IMR-90 (cell line): ENCODE measurements at regions not wholly inside any gene's neighbourhood (a gene's known extent, or its start where the extent isn't known, plus 50 kb on each side); places are given as distances from the start of the nearest gene placed in this dataset.

Source experiments
- ATAC-seq: fragments of 200-7000 bp; cut with Tn5 transposase; 2 replicates; pipeline ENCODE4 v1.9.1; 2020; ENCODE audit warnings: low read depth, mild to moderate bottlenecking, moderate library complexity
- BruUV-seq: library from RNA; stranded (reverse); fragments of 400-500 nt; replicated peaks from 2 replicates; lab custom pipeline; 2021; lab: Mats Ljungman, UMichigan
- CTCF ChIA-PET: fragments of 300-600 bp; formaldehyde crosslinking; extraction: SDS; loops from one replicate; lab custom pipeline; 2021; ENCODE audit warnings: antibody characterized with exemption; lab: Yijun Ruan, JAX
- POLR2A ChIA-PET: fragments of 300-600 bp; sonication (Branson Sonifier 250); formaldehyde crosslinking; loops from one replicate; lab custom pipeline; 2022; ENCODE audit warnings: antibody characterized with exemption; ENCODE audit not compliant: unreplicated experiment; lab: Charles Lee
- DNase-seq: peaks from one replicate; pipeline ENCODE4 v3.0.0; 2013
- H2AFZ ChIP-seq: replicated peaks from 2 replicates; pipeline ENCODE3; 2013; ENCODE audit warnings: low read length, mild to moderate bottlenecking; ENCODE audit not compliant: poor library complexity
- H2AK5ac ChIP-seq: 2 replicates; pipeline ENCODE4 v1.6.1; 2013; ENCODE audit warnings: low read depth, low read length, inconsistent platforms
- H2AK9ac ChIP-seq: replicated peaks from 2 replicates; pipeline ENCODE3; 2013; ENCODE audit warnings: mild to moderate bottlenecking, low read depth, low read length, moderate library complexity; ENCODE audit not compliant: poor library complexity
- H2BK120ac ChIP-seq: 2 replicates; pipeline ENCODE4 v1.6.1; 2013; ENCODE audit warnings: low read depth, low read length, inconsistent platforms
- H2BK15ac ChIP-seq: 3 replicates; pipeline ENCODE4 v1.6.1; 2013; ENCODE audit warnings: low read depth, low read length, inconsistent platforms
- H2BK20ac ChIP-seq: 2 replicates; pipeline ENCODE4 v1.6.1; 2013; ENCODE audit warnings: low read depth, mild to moderate bottlenecking, inconsistent platforms, low read length, moderate library complexity
- H2BK5ac ChIP-seq: 2 replicates; pipeline ENCODE4 v1.6.1; 2013; ENCODE audit warnings: mild to moderate bottlenecking, low read depth, low read length, inconsistent platforms; ENCODE audit not compliant: poor library complexity, severe bottlenecking
- H3K14ac ChIP-seq: replicated peaks from 2 replicates; pipeline ENCODE4 v1.6.1; 2013; ENCODE audit warnings: low read depth, low read length, inconsistent platforms
- H3K18ac ChIP-seq: 2 replicates; pipeline ENCODE4 v1.6.1; 2013; ENCODE audit warnings: low read depth, low read length, control low read depth
- H3K23ac ChIP-seq: 2 replicates; pipeline ENCODE4 v1.6.1; 2013; ENCODE audit warnings: low read depth, low read length, inconsistent platforms
- H3K27ac ChIP-seq: 2 replicates; pipeline ENCODE4 v1.5.1; 2013; ENCODE audit warnings: mild to moderate bottlenecking, control low read depth, low read length; ENCODE audit not compliant: insufficient read depth
- H3K27me3 ChIP-seq: 2 replicates; pipeline ENCODE4 v1.6.1; 2013; ENCODE audit warnings: low read length; ENCODE audit not compliant: control insufficient read depth, insufficient read depth
- H3K36me3 ChIP-seq: 2 replicates; pipeline ENCODE4 v1.6.1; 2013; ENCODE audit warnings: low read length, mixed read lengths; ENCODE audit not compliant: control insufficient read depth, insufficient read depth
- H3K4ac ChIP-seq: 2 replicates; pipeline ENCODE4 v1.6.1; 2013; ENCODE audit warnings: low read depth, low read length, inconsistent platforms
- H3K4me1 ChIP-seq: 2 replicates; pipeline ENCODE4 v1.6.1; 2013; ENCODE audit warnings: low read length, mixed read lengths; ENCODE audit not compliant: control insufficient read depth, insufficient read depth
- H3K4me2 ChIP-seq: 2 replicates; pipeline ENCODE4 v1.6.1; 2013; ENCODE audit warnings: low read depth, mild to moderate bottlenecking, control low read depth, low read length, moderate library complexity
- H3K4me3 ChIP-seq: 2 replicates; pipeline ENCODE4 v1.5.1; 2013; ENCODE audit warnings: low read depth, mild to moderate bottlenecking, control low read depth, low read length, moderate library complexity; ENCODE audit not compliant: insufficient read depth
- H3K56ac ChIP-seq: 2 replicates; pipeline ENCODE4 v1.6.1; 2013; ENCODE audit warnings: low read length, inconsistent platforms; ENCODE audit not compliant: insufficient read depth; ENCODE audit errors: extremely low read depth
- H3K79me1 ChIP-seq, 2 experiments: 2 replicates each; pipeline ENCODE4 v1.6.1; 2013; ENCODE audit warnings: low read length in 2 of 2, inconsistent platforms in 1 of 2, low read depth in 1 of 2
- H3K9ac ChIP-seq: 2 replicates; pipeline ENCODE4 v1.6.1; 2013; ENCODE audit warnings: low read depth, low read length, control low read depth
- H3K9me1 ChIP-seq: 2 replicates; pipeline ENCODE4 v1.6.1; 2013; ENCODE audit warnings: low read length, inconsistent platforms; ENCODE audit not compliant: insufficient read depth
- H3K9me3 ChIP-seq: 2 replicates; pipeline ENCODE4 v1.6.1; 2013; ENCODE audit warnings: low read length; ENCODE audit not compliant: control insufficient read depth, insufficient read depth
- H4K20me1 ChIP-seq: 2 replicates; pipeline ENCODE4 v1.6.1; 2013; ENCODE audit warnings: low read length, inconsistent platforms; ENCODE audit not compliant: insufficient read depth
- H4K5ac ChIP-seq: 2 replicates; pipeline ENCODE4 v1.6.1; 2013; ENCODE audit warnings: mild to moderate bottlenecking, low read depth, low read length, control low read depth
- H4K8ac ChIP-seq, 2 experiments: 2 replicates each; pipeline ENCODE4 v1.6.1; 2013; ENCODE audit warnings: low read depth in 2 of 2, low read length in 2 of 2, control low read depth in 1 of 2, inconsistent platforms in 1 of 2
- H4K91ac ChIP-seq: 2 replicates; pipeline ENCODE4 v1.6.1; 2013; ENCODE audit warnings: low read depth, low read length, inconsistent platforms; ENCODE audit not compliant: insufficient read depth
- BHLHE40 ChIP-seq: fragments of 150-350 bp; IDR thresholded peaks from 2 replicates; pipeline ENCODE4 v1.6.1; 2016; ENCODE audit warnings: mild to moderate bottlenecking, low read depth, low read length
- CEBPB ChIP-seq: IDR thresholded peaks from 2 replicates; pipeline ENCODE4 v1.6.1; 2012; ENCODE audit warnings: low read depth, low read length, improper control_type of control experiment
- CHD1 ChIP-seq: IDR thresholded peaks from 2 replicates; pipeline ENCODE4 v1.6.1; 2012; ENCODE audit warnings: low read depth, low read length, improper control_type of control experiment
- FOS ChIP-seq: fragments of 150-350 bp; IDR thresholded peaks from 2 replicates; pipeline ENCODE4 v1.6.1; 2016; ENCODE audit warnings: low read depth, low read length
- MAFK ChIP-seq: IDR thresholded peaks from 2 replicates; pipeline ENCODE4 v1.6.1; 2012; ENCODE audit warnings: low read depth, low read length, improper control_type of control experiment
- MAZ ChIP-seq: IDR thresholded peaks from 2 replicates; pipeline ENCODE4 v1.6.1; 2012; ENCODE audit warnings: low read depth, mild to moderate bottlenecking, low read length, improper control_type of control experiment, moderate library complexity, borderline replicate concordance
- MXI1 ChIP-seq: IDR thresholded peaks from 2 replicates; pipeline ENCODE4 v1.6.1; 2012; ENCODE audit warnings: low read depth, mild to moderate bottlenecking, low read length, moderate library complexity, borderline replicate concordance
- NFE2L2 ChIP-seq: fragments of 150-350 bp; IDR thresholded peaks from 2 replicates; pipeline ENCODE4 v1.6.1; 2016; ENCODE audit warnings: low read depth, mild to moderate bottlenecking, low read length
- POLR2A ChIP-seq: IDR thresholded peaks from 2 replicates; pipeline ENCODE4 v1.6.1; 2012; ENCODE audit warnings: mild to moderate bottlenecking, low read depth, low read length
- RAD21 ChIP-seq: IDR thresholded peaks from 2 replicates; pipeline ENCODE4 v1.6.1; 2012; ENCODE audit warnings: low read length, improper control_type of control experiment
- RCOR1 ChIP-seq: IDR thresholded peaks from 2 replicates; pipeline ENCODE4 v1.6.1; 2012; ENCODE audit warnings: mild to moderate bottlenecking, low read length, improper control_type of control experiment; ENCODE audit not compliant: insufficient replicate concordance
- RFX5 ChIP-seq: IDR thresholded peaks from 2 replicates; pipeline ENCODE4 v1.8.0; 2012; ENCODE audit warnings: low read depth, mild to moderate bottlenecking, low read length, moderate library complexity
- SMC3 ChIP-seq: fragments of 150-350 bp; IDR thresholded peaks from 2 replicates; pipeline ENCODE4 v1.6.1; 2016; ENCODE audit warnings: low read depth, mild to moderate bottlenecking, antibody characterized with exemption, low read length, moderate library complexity
- dilution Hi-C: fragments of 300-500 bp; cut with HindIII; formaldehyde crosslinking; loops from one replicate; pipeline ENCODE4 v1.14.3; 2018; ENCODE audit warnings: low sequenced_read_pairs; ENCODE audit not compliant: unreplicated experiment
- in situ Hi-C: fragments of 300-500 bp; cut with MboI; formaldehyde crosslinking; loops from 3 replicates; pipeline ENCODE4 v1.14.3; 2019; ENCODE audit warnings: low sequenced_read_pairs, inconsistent platforms, mixed read lengths
- intact Hi-C: fragments of 100-400 bp; cut with micrococcal nuclease; formaldehyde crosslinking; loops from 2 replicates; pipeline ENCODE4 v1.10.0; 2022
- TF ChIP-seq, protein P1 (sequence below): fragments of 150-350 bp; IDR thresholded peaks from 2 replicates; pipeline ENCODE4 v1.6.1; 2016; ENCODE audit warnings: low read depth, mild to moderate bottlenecking, low read length, moderate library complexity, borderline replicate concordance
- TF ChIP-seq, protein P2 (sequence below): conservative IDR thresholded peaks from 2 replicates; pipeline ENCODE4 v1.5.1; 2012; ENCODE audit warnings: mild to moderate bottlenecking, low read depth, low read length, improper control_type of control experiment
- TF ChIP-seq, protein P3 (sequence below): fragments of 150-350 bp; IDR thresholded peaks from 2 replicates; pipeline ENCODE4 v1.6.1; 2017; ENCODE audit warnings: mild to moderate bottlenecking, antibody characterized with exemption, low read length, low read depth

DNA sequence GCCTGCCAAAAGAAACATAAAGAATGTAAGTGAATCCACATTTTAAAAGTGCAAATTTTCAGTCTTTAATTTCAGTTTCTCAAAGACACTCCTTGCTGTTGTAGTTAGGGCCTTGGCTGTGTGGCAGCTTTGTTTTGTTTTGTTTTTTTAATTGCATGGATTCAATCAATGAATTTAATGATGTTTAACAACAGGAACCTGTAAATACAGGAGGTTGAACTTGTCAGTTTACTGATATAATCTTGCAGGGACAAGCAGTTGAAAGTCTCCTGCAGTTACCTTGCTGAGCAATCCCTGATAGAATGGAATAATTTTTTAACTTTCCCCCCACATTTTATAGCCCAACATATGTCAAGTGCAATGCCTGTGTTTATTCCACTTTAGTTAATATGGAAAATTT is 528.3 kb upstream of the PCDH7 start:
- Histone ChIP-seq H2BK5ac (no peak overlapping the region), H3K9me1 (no peaks in the 10 kb centered on the region), H3K4me2 (no peak overlapping the region), H3K27me3 (no peaks in the 10 kb centered on the region), H3K14ac (no peak overlapping the region), H3K4me1 (no peaks in the 10 kb centered on the region), H3K56ac (no peak overlapping the region), H3K27ac (no peak overlapping the region), H4K8ac (no peak overlapping the region), H2AK9ac (no peak overlapping the region), H3K4me3 (no peak overlapping the region), H4K20me1 (no peaks in the 10 kb centered on the region), H2AK5ac (no peak overlapping the region), H4K91ac (no peak overlapping the region), H3K79me1 (no peaks in the 10 kb centered on the region), H3K18ac (no peak overlapping the region), H3K9me3 (no peaks in the 10 kb centered on the region), H4K5ac (no peak overlapping the region), H3K4ac (no peak overlapping the region), H3K9ac (no peak overlapping the region), H2BK120ac (no peak overlapping the region), H2AFZ (no peak overlapping the region), H3K36me3 (no peaks in the 10 kb centered on the region), H2BK15ac (no peak overlapping the region), H2BK20ac (no peak overlapping the region), H3K23ac (no peak overlapping the region)
- no peak for DNase-seq
- no peak for ATAC-seq
- intact Hi-C loops (no loop called here), in situ Hi-C loops (no loop called here), dilution Hi-C loops (no loop called here)
- CTCF ChIA-PET = no interaction called here
- POLR2A ChIA-PET = no interaction called here
- BruUV-seq = no TSS peak
- TF ChIP-seq RAD21 (no peak), MXI1 (no peak), SMC3 (no peak), CEBPB (no peak), MAZ (no peak), POLR2A (no peak), MAFK (no peak), NFE2L2 (no peak), BHLHE40 (no peak), CHD1 (no peak), RFX5 (no peak), RCOR1 (no peak), FOS (no peak)
- TF ChIP-seq, protein P1, sequence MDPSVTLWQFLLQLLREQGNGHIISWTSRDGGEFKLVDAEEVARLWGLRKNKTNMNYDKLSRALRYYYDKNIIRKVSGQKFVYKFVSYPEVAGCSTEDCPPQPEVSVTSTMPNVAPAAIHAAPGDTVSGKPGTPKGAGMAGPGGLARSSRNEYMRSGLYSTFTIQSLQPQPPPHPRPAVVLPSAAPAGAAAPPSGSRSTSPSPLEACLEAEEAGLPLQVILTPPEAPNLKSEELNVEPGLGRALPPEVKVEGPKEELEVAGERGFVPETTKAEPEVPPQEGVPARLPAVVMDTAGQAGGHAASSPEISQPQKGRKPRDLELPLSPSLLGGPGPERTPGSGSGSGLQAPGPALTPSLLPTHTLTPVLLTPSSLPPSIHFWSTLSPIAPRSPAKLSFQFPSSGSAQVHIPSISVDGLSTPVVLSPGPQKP = no peak
- TF ChIP-seq, protein P2, sequence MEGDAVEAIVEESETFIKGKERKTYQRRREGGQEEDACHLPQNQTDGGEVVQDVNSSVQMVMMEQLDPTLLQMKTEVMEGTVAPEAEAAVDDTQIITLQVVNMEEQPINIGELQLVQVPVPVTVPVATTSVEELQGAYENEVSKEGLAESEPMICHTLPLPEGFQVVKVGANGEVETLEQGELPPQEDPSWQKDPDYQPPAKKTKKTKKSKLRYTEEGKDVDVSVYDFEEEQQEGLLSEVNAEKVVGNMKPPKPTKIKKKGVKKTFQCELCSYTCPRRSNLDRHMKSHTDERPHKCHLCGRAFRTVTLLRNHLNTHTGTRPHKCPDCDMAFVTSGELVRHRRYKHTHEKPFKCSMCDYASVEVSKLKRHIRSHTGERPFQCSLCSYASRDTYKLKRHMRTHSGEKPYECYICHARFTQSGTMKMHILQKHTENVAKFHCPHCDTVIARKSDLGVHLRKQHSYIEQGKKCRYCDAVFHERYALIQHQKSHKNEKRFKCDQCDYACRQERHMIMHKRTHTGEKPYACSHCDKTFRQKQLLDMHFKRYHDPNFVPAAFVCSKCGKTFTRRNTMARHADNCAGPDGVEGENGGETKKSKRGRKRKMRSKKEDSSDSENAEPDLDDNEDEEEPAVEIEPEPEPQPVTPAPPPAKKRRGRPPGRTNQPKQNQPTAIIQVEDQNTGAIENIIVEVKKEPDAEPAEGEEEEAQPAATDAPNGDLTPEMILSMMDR = no peak
- TF ChIP-seq, protein P3, sequence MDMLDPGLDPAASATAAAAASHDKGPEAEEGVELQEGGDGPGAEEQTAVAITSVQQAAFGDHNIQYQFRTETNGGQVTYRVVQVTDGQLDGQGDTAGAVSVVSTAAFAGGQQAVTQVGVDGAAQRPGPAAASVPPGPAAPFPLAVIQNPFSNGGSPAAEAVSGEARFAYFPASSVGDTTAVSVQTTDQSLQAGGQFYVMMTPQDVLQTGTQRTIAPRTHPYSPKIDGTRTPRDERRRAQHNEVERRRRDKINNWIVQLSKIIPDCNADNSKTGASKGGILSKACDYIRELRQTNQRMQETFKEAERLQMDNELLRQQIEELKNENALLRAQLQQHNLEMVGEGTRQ = no peak
